ENCODE measurements at regions not wholly inside any gene's neighbourhood (a gene's known extent, or its start where the extent isn't known, plus 50 kb on each side); places are given as distances from the start of the nearest gene placed in this dataset.

- TF ChIP-seq POLR2A (IDR thresholded peaks at IDR 0.05) = no peak
- TF ChIP-seq POLR2AphosphoS5 (IDR thresholded peaks at IDR 0.05) = no peak
These were observed 308.4 kb downstream of the MSX2 start for GRCh38 chr5:175032741-175033151.

Data from breast epithelium (tissue), 3 donors.